Sigmoid colon (tissue), 6 donors: ENCODE measurements at regions not wholly inside any gene's neighbourhood (a gene's known extent, or its start where the extent isn't known, plus 50 kb on each side); places are given as distances from the start of the nearest gene placed in this dataset.

Experiments
- DNase-seq: peaks from one replicate; pipeline ENCODE4 v3.0.0-alpha.2; 2019
- H3K27ac ChIP-seq, 4 donors: fragments of 200-600 bp; sonication (generic); one replicate each; pipeline ENCODE4 v1.5.1; 2016 to 2019; ENCODE audit warnings: mild to moderate bottlenecking in 1 of 4
- H3K27me3 ChIP-seq, 3 donors: fragments of 200-600 bp; sonication (generic); one replicate each; pipeline ENCODE4 v1.5.1; 2019; ENCODE audit warnings: mild to moderate bottlenecking in 1 of 3
- H3K36me3 ChIP-seq, 4 donors: fragments of 200-600 bp; sonication (generic); one replicate each; pipeline ENCODE4 v1.5.1; 2016 to 2019
- H3K4me1 ChIP-seq, 4 donors: fragments of 200-600 bp; sonication (generic); one replicate each; pipeline ENCODE4 v1.5.1; 2017 to 2019
- H3K4me3 ChIP-seq, 4 donors: fragments of 200-600 bp; sonication (generic); one replicate each; pipeline ENCODE4 v1.5.1; 2017 to 2019; ENCODE audit warnings: mild to moderate bottlenecking in 2 of 4, moderate library complexity in 1 of 4
- H3K9me3 ChIP-seq, 4 donors: fragments of 200-600 bp in 3 of 4; sonication (generic) in 3 of 4; one replicate each; pipeline versions ENCODE4 v1.5.1 to v1.6.1; 2013 to 2019
- CTCF ChIP-seq, 4 experiments: fragments of 450-650 bp in 3 of 4; fragments of 200-600 bp in 1 of 4; IDR thresholded peaks; one replicate each; pipeline ENCODE4 v1.5.1; 2016 to 2019; ENCODE audit warnings: antibody characterized with exemption in 4 of 4, mild to moderate bottlenecking in 3 of 4, moderate library complexity in 2 of 4
- EP300 ChIP-seq, 4 donors: sonication (generic); formaldehyde crosslinking; IDR thresholded peaks; one replicate each; pipeline ENCODE4 v1.6.1; 2017; ENCODE audit warnings: antibody characterized with exemption in 4 of 4
- POLR2A ChIP-seq, 2 donors: fragments of 450-650 bp; IDR thresholded peaks; one replicate each; pipeline ENCODE4 v1.6.1; 2016; ENCODE audit warnings: antibody characterized with exemption in 2 of 2, mild to moderate bottlenecking in 2 of 2, moderate library complexity in 2 of 2
- POLR2AphosphoS5 ChIP-seq, 4 donors: sonication (generic); formaldehyde crosslinking; IDR thresholded peaks; one replicate each; pipeline ENCODE4 v1.6.1; 2017; ENCODE audit warnings: antibody characterized with exemption in 4 of 4
- WGBS, 2 donors: extraction: QIAGEN DNeasy Blood & Tissue Kit; methylation state at CpG; one replicate each; pipeline ENCODE4 v1.1.7; 2013; 5-methylcytosine and 5-hydroxymethylcytosine counted together
- intact Hi-C: fragments of 100-400 bp; cut with DNase I; formaldehyde crosslinking; loops from one replicate; pipeline ENCODE4 v1.15.1; 2023
- donor health status: healthy with polysubstance abuse.
- donor health status: healthy.

DNA sequence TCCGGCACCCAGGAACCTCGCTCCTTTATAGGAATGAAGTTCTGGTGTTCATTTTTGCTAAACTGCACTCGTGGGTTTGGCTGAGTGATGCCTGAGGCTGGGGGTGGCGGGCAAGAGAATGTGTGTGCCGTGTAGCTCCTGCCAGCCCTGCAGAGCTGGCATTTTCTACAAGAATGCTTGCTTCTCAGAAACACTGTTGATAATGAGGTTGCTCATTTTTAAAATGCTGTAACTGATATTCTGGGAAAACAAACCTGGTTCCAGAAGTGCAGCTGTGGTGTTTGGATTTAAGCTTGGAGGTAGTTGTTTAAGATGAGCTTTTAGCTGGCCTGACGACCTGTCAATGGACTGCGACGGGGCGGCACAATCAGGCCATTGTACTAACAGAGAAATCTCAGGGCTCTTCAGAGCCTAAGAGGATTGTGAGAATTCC, 511.9 kb upstream of the TNP1 start:
- peaks cover 0 to 45% (median 33%) of the 10 kb centered on the region in 4 donors for H3K4me1 ChIP-seq
- intact Hi-C loops: no loop called here
- no peaks in the 10 kb centered on the region for H3K27me3 ChIP-seq
- H3K9me3 ChIP-seq: no peaks in the 10 kb centered on the region
- no peak for DNase-seq
- no peak overlapping the region for H3K4me3 ChIP-seq
- WGBS, 2 donors: 72 to 84% methylated on average over 9 of the region's 9 CpGs
- H3K36me3 ChIP-seq: no peaks in the 10 kb centered on the region
- TF ChIP-seq POLR2A (IDR thresholded peaks at IDR 0.05) (no peak), POLR2AphosphoS5 (IDR thresholded peaks at IDR 0.05) (no peak), EP300 (IDR thresholded peaks at IDR 0.05) (no peak), CTCF (IDR thresholded peaks at IDR 0.05) (no peak)
- peak overlapping the region; percentile 52 to 78 (median 62) for H3K27ac ChIP-seq

- TF ChIP-seq POLR2A (IDR thresholded peaks at IDR 0.05): no peak
- TF ChIP-seq CTCF (IDR thresholded peaks at IDR 0.05): no peak
- TF ChIP-seq POLR2AphosphoS5 (IDR thresholded peaks at IDR 0.05): no peak
- Histone ChIP-seq H3K36me3 (no peaks in the 10 kb centered on the region), H3K4me1 (peaks cover 0 to 46% (median 38%) of the 10 kb centered on the region in 4 donors), H3K9me3 (no peaks in the 10 kb centered on the region), H3K4me3 (no peak overlapping the region), H3K27me3 (no peaks in the 10 kb centered on the region), H3K27ac (no peak overlapping the region)
- 79 to 91% methylated on average over 5 of the region's 5 CpGs for WGBS, 2 donors
- no peak for DNase-seq
- intact Hi-C loops: no loop called here
Observed at GRCh38 chr2:217370391-217370790, 510.5 kb upstream of the TNP1 start.

DNA sequence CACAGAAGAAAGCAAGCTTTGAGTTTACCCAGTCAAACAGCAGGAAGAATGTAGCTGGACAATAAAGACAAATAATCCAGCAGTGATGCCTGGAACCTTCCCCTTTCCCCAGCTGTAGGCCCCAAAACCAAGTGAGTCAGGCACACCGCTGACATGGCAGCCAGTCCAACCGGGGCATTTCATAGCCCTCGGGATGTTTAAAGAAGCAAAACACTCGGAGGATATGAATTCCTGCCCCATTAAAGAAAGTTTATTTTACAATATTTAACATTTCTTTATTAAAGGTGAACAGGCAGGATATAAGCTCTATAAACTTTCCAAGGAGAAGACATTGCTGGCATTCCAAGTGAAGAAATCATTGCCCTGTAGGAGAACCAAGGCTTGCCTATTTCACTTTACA, 507.6 kb upstream of the TNP1 start:
- Histone ChIP-seq H3K4me1 (peaks cover 0 to 44% (median 36%) of the 10 kb centered on the region in 4 donors), H3K27me3 (no peaks in the 10 kb centered on the region), H3K4me3 (no peak overlapping the region), H3K9me3 (no peaks in the 10 kb centered on the region), H3K36me3 (no peaks in the 10 kb centered on the region), H3K27ac (peak overlapping the region; percentile 30 to 73 (median 58))
- DNase-seq: no peak
- WGBS, 2 donors: 83 to 84% methylated on average over 4 of the region's 4 CpGs
- intact Hi-C loops: no loop called here
- no peak for TF ChIP-seq EP300 (IDR thresholded peaks at IDR 0.05)
- TF ChIP-seq CTCF (IDR thresholded peaks at IDR 0.05): no peak
- TF ChIP-seq POLR2A (IDR thresholded peaks at IDR 0.05): no peak
- no peak for TF ChIP-seq POLR2AphosphoS5 (IDR thresholded peaks at IDR 0.05)

GRCh38 chr2:217366966-217367365, 507.1 kb upstream of the TNP1 start:
- 50 to 76% methylated on average over 4 of the region's 4 CpGs for WGBS, 2 donors
- peaks cover 0 to 49% (median 37%) of the 10 kb centered on the region in 4 donors for H3K4me1 ChIP-seq
- intact Hi-C loops: no loop called here
- no peaks in the 10 kb centered on the region for H3K36me3 ChIP-seq
- peak overlapping the region; percentile 30 to 73 (median 58) for H3K27ac ChIP-seq
- no peak overlapping the region for H3K4me3 ChIP-seq
- H3K9me3 ChIP-seq: no peaks in the 10 kb centered on the region
- H3K27me3 ChIP-seq: no peaks in the 10 kb centered on the region
- no peak for DNase-seq
- TF ChIP-seq EP300 (IDR thresholded peaks at IDR 0.05) (no peak), POLR2A (IDR thresholded peaks at IDR 0.05) (no peak), POLR2AphosphoS5 (IDR thresholded peaks at IDR 0.05) (no peak), CTCF (IDR thresholded peaks at IDR 0.05) (no peak)

GRCh38 chr2:217366266-217366895, 506.5 kb upstream of the TNP1 start:
- Histone ChIP-seq H3K27ac (peak overlapping the region; percentile 30 to 73 (median 58)), H3K9me3 (no peaks in the 10 kb centered on the region), H3K4me3 (no peak overlapping the region), H3K27me3 (no peaks in the 10 kb centered on the region), H3K4me1 (peaks cover 0 to 50% (median 38%) of the 10 kb centered on the region in 4 donors), H3K36me3 (no peaks in the 10 kb centered on the region)
- intact Hi-C loops: no loop called here
- no peak for DNase-seq
- TF ChIP-seq POLR2A (IDR thresholded peaks at IDR 0.05) (no peak), CTCF (IDR thresholded peaks at IDR 0.05) (no peak), POLR2AphosphoS5 (IDR thresholded peaks at IDR 0.05) (no peak), EP300 (IDR thresholded peaks at IDR 0.05) (no peak)
- 67 to 82% methylated on average over 4 of the region's 4 CpGs for WGBS, 2 donors
